Coronary artery (tissue), 2 donors: ENCODE measurements at regions not wholly inside any gene's neighbourhood (a gene's known extent, or its start where the extent isn't known, plus 50 kb on each side); places are given as distances from the start of the nearest gene placed in this dataset.
A peak's percentile ranks its signal among the peaks of the same experiment; 100 is the strongest.

Experiments
- DNase-seq: peaks from one replicate; pipeline ENCODE4 v3.0.0-alpha.2; 2017; ENCODE audit warnings: low spot score
- H3K27ac ChIP-seq, 2 donors: fragments of 200-600 bp; sonication (generic); one replicate each; pipeline ENCODE4 v1.5.1; 2016 to 2019
- H3K4me3 ChIP-seq: fragments of 200-600 bp; sonication (generic); 2 replicates; pipeline ENCODE4 v1.5.1; 2016; ENCODE audit warnings: mild to moderate bottlenecking, moderate library complexity
- CTCF ChIP-seq: fragments of 200-600 bp; sonication (generic); IDR thresholded peaks from one replicate; pipeline ENCODE4 v1.5.1; 2019; ENCODE audit warnings: antibody characterized with exemption

DNA sequence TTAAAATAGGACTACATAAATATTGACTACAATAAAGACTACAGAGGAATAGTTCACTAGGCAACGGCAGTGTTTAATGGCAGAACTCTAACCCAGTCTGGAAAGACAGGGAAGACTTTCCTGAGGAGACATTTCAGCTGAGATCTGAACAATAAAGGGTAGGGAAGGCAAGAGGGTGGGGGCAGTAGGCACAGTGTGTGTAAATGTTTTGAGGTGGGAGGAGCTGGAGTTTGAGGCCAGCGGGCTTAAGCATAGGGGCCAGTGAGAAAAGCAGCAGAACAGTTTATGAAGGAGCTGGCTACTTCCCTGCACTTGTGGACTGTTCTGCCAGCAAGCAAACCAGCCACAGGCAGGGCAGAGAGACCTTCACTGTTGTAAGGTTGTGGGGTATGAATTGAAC, 76.6 kb upstream of the UGP2 start:
- H3K27ac ChIP-seq, result peak overlapping the region; percentile 25 to 51
- DNase-seq, result no peak
- no peak overlapping the region for H3K4me3 ChIP-seq
- no peak for TF ChIP-seq CTCF

DNA sequence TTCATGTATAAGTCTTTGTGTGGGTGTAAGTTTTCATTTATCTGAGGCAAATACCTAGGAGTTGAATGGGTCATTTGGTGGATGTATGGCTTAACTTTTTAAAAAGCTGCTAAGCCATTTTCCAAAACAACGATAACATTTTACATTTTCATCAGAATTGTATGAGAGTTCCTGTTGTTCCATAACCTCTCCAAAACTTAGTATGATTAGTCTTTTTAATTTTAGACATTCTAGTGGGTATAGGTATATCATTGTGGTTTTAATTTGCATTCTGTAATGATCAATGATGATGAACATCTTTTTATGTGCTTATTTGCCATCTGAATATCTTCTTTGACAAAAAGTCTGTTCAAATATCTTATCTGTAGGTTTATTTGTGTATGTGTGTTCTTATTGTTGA, 74.4 kb upstream of the UGP2 start:
- DNase-seq, result no peak
- TF ChIP-seq CTCF, result no peak
- H3K4me3 ChIP-seq, result no peak overlapping the region
- no peak overlapping the region for H3K27ac ChIP-seq

DNA sequence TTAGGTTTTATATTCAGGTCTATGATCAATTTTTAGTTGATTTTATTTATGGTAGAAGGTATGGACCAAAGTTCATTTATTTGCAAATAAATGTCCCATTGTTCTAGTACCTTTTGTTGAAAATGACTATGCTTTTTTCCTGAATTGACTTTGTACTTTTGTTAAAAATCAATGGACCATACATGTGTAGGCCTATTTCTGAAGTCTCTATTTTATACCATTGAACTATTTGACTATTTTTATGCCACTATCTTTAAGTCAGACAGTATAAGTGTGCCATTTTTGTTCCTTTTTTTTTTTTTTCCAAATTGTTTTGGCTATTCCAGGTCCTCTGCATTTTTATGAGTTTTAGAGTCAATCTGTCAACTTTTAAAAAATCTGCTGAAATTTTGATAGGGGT, 73.6 kb upstream of the UGP2 start:
- DNase-seq, result no peak
- H3K4me3 ChIP-seq, result no peak overlapping the region
- TF ChIP-seq CTCF, result no peak
- no peak overlapping the region for H3K27ac ChIP-seq

DNA sequence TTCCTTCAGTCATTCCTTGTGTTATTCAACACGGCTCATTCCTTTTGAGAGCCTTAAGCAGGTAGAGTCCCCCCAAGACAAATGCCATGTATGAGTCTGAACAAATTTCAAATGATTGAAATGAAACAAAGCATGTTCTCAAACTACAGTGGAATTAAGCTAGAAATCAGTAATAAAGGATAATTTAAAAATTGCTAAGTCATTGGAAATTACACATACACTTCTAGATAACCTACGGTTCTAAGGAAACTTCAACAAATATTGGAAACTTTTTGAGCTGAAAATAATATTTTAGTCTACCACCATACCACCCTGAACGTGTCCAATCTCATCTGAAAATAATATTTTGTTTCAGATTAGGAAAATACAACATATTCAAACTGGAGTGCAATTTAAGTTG, 71.8 kb upstream of the UGP2 start:
- H3K27ac ChIP-seq, result no peak overlapping the region
- DNase-seq, result no peak
- TF ChIP-seq CTCF, result no peak
- no peak overlapping the region for H3K4me3 ChIP-seq

GRCh38 chr2:63772061-63772460, 69.6 kb upstream of the UGP2 start:
- no peak for DNase-seq
- H3K4me3 ChIP-seq, result no peak overlapping the region
- no peak for TF ChIP-seq CTCF
- H3K27ac ChIP-seq, result no peak overlapping the region

- no peak overlapping the region for H3K27ac ChIP-seq
- no peak overlapping the region for H3K4me3 ChIP-seq
- no peak for TF ChIP-seq CTCF
- DNase-seq, result no peak
Observed at GRCh38 chr2:63775191-63775590, 66.5 kb upstream of the UGP2 start.

DNA sequence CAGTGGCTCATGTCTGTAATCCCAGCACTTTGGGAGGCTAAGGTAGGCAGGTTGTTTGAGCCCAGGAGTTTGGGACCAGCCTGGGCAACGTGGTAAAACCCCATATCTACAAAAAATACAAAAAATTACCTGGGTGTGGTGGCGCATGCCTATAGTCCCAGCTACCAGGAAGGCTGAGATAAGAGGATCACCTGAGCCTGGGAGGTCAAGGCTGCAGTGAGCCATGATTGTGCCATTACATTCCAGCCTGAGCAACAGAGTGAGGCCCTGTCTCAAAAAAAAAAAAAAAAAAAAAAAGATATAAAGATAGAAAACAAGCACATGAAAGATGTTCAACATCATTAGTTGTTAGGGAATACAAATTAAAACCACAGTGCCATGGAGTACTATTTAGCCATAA, 65.3 kb upstream of the UGP2 start:
- DNase-seq, result no peak
- H3K27ac ChIP-seq, result no peak overlapping the region
- no peak overlapping the region for H3K4me3 ChIP-seq
- no peak for TF ChIP-seq CTCF
